Mucosa of stomach (tissue), 1 donor: ENCODE measurements at regions not wholly inside any gene's neighbourhood (a gene's known extent, or its start where the extent isn't known, plus 50 kb on each side); places are given as distances from the start of the nearest gene placed in this dataset.

ENCODE experiments used
- H3K27me3 ChIP-seq: one replicate; pipeline ENCODE4 v1.7.0; 2013; ENCODE audit warnings: mild to moderate bottlenecking, low read length; ENCODE audit not compliant: control insufficient read depth, insufficient read depth
- H3K36me3 ChIP-seq: one replicate; pipeline ENCODE4 v1.7.0; 2013; ENCODE audit warnings: low read length; ENCODE audit not compliant: control insufficient read depth, insufficient read depth
- H3K4me1 ChIP-seq: one replicate; pipeline ENCODE4 v1.7.0; 2013; ENCODE audit warnings: mild to moderate bottlenecking, low read length; ENCODE audit not compliant: control insufficient read depth, insufficient read depth
- H3K4me3 ChIP-seq: one replicate; pipeline ENCODE4 v1.7.0; 2013; ENCODE audit warnings: low read length
- H3K9ac ChIP-seq: one replicate; pipeline ENCODE4 v1.7.0; 2013; ENCODE audit warnings: mild to moderate bottlenecking, low read length, moderate library complexity
- H3K9me3 ChIP-seq: one replicate; pipeline ENCODE4 v1.7.0; 2013; ENCODE audit warnings: mild to moderate bottlenecking, low read length, moderate library complexity; ENCODE audit not compliant: control insufficient read depth
- donor health status: Pancreatic carcinoma.

DNA sequence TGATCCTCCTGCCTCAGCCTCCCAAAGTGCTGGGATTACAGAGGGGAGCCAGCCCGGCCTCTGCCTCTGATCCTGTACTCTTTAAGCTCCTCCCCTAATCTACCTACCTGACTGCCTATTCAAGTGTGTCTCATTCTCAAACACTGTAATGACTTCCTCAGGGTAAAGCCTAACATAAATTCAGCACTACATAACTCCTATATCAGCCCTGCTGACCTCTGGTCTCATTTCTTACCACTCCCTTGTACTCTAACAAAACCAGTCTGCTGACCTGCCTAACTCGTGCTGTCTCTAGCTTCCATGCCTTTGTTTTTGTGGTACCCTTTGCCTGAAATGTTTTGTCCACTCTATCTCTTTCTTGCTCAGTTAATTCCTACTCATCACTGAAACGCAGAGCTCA lies 172.1 kb upstream of the IL12A start:
- Histone ChIP-seq H3K9me3 (no peaks in the 10 kb centered on the region), H3K36me3 (no peaks in the 10 kb centered on the region), H3K9ac (no peak overlapping the region), H3K4me1 (peaks cover 14% of the 10 kb centered on the region), H3K27me3 (no peaks in the 10 kb centered on the region), H3K4me3 (no peak overlapping the region)

DNA sequence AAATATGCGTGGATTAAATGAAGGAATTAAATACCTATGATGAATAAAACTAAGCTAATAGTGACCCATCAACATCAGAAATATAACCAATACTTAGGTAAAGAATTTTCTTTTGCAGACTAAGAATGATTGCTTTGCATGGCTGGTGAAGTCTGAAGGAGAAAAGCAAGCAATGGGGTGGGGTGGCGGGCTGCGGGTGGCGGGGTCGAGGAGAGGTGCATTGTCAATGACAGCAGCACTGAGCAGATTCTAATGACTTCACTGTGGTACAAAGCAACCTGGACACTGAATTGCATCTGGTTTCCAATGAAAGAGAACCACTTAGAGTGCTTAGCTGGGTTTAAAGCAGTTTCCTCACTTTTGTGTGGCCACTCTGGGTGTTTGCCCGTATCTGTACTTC lies 171.5 kb upstream of the IL12A start:
- Histone ChIP-seq H3K9ac (no peak overlapping the region), H3K4me3 (no peak overlapping the region), H3K9me3 (no peaks in the 10 kb centered on the region), H3K27me3 (no peaks in the 10 kb centered on the region), H3K4me1 (peaks cover 14% of the 10 kb centered on the region), H3K36me3 (no peaks in the 10 kb centered on the region)

DNA sequence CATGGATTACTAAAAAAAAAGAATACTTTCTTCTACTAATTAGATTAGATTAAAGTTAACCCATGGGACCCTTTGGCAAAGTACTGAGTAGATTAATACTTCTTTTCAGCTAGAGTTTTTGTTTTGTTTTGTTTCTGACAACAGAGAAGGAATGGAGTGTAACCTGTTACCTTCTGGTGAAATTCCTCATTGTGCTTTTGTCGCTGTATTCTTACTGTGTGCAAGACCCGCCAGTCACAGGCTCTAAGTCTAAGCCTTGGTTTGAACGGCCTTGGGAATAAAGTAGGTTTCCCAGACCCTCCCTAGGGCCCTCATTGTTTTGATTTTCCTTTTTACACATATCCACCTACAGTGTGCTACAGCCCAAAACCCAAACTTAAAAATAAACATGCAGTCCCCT lies 171.1 kb upstream of the IL12A start:
- H3K27me3 ChIP-seq: no peaks in the 10 kb centered on the region
- no peak overlapping the region for H3K9ac ChIP-seq
- H3K4me1 ChIP-seq: peaks cover 14% of the 10 kb centered on the region
- no peaks in the 10 kb centered on the region for H3K9me3 ChIP-seq
- no peaks in the 10 kb centered on the region for H3K36me3 ChIP-seq
- H3K4me3 ChIP-seq: no peak overlapping the region

DNA sequence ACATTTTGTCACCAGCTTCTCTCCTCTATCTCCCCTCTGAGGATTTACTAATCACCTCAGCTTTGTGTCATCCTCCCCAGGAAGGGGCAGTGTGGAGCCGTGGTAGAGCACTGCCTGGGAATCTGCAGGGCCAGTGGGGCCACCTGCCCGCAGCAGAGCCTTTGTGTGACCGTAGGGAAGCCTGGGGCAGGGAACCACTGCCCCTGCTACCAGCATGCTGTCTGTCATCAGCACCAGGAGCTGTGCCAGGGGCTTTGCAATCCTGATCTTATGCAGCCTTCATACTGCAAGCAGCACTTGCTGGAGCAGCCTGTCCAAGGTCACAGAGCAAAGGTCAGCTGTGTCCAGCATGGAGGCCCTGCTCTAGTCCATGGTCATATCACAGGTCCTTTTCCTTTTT lies 170.2 kb upstream of the IL12A start:
- no peak overlapping the region for H3K9ac ChIP-seq
- H3K27me3 ChIP-seq: no peaks in the 10 kb centered on the region
- H3K9me3 ChIP-seq: no peaks in the 10 kb centered on the region
- no peak overlapping the region for H3K4me3 ChIP-seq
- H3K36me3 ChIP-seq: no peaks in the 10 kb centered on the region
- H3K4me1 ChIP-seq: peaks cover 20% of the 10 kb centered on the region

DNA sequence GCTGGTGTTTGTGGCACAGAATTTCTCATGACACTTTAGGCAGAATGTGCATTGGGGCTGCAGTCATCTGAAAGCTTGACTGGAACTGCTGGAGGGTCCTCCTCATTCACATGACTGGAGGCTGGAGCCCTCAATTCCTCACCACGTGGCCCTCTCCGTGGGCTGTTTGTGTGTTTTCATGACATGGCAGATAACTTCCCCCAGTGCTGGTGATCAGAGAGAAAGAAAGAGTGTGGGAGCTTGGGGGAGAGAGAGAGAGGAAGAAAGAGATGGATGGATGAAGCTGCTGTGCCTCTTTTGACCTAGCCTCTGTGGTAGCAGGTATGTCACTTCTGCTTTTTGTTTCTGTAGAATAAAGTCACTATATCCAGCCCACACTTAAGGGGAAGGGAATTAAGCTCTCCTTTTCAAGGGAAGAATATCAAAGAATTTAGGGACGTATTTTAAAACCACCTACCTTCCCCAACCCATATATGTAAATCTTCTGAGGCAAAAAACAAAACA lies 169.6 kb upstream of the IL12A start:
- no peaks in the 10 kb centered on the region for H3K27me3 ChIP-seq
- no peak overlapping the region for H3K9ac ChIP-seq
- peaks cover 19% of the 10 kb centered on the region for H3K4me1 ChIP-seq
- no peaks in the 10 kb centered on the region for H3K9me3 ChIP-seq
- H3K36me3 ChIP-seq: no peaks in the 10 kb centered on the region
- no peak overlapping the region for H3K4me3 ChIP-seq

DNA sequence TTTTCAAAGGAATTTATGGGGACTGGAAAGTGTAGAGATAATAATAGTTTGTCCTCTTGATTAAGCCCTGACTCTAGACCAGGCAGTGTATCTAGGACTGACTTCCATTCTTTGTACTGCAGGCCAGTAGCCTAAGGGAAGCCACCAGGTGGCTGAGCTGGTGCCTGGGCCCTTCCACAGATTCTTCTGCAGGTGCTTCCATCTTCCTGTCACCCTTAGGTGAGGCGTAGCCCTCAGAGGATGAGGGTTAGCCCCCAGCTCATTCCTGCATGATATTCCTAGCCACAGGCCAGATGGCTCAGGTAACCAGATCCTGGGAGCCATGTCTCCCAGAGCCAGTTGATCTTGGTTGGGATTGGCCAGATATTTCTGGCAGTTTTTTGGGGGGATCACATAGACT lies 169.0 kb upstream of the IL12A start:
- no peaks in the 10 kb centered on the region for H3K9me3 ChIP-seq
- peaks cover 13% of the 10 kb centered on the region for H3K4me1 ChIP-seq
- H3K27me3 ChIP-seq: no peaks in the 10 kb centered on the region
- no peak overlapping the region for H3K4me3 ChIP-seq
- H3K9ac ChIP-seq: no peak overlapping the region
- H3K36me3 ChIP-seq: no peaks in the 10 kb centered on the region

DNA sequence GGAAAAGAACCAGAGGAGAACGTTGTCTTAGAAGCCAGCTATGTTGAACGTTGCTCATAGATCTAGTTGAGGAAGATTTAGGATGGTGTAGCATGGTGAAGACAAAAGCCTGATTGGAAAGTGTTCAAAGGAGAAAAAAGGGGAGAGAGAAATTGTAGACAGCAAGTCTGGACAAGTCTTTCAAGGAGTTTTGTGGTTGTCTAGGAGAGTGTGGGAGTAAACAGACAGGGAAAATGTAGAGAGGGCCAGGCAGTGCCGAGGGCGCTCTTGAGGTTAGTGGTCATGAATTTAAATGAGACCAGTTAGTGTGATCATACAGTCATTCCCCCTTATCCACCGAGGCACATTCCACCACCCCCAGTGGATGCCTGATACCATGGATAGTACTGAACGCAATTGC lies 167.5 kb upstream of the IL12A start:
- Histone ChIP-seq H3K4me3 (no peak overlapping the region), H3K27me3 (no peaks in the 10 kb centered on the region), H3K9me3 (no peaks in the 10 kb centered on the region), H3K4me1 (peaks cover 22% of the 10 kb centered on the region), H3K9ac (no peak overlapping the region), H3K36me3 (no peaks in the 10 kb centered on the region)

DNA sequence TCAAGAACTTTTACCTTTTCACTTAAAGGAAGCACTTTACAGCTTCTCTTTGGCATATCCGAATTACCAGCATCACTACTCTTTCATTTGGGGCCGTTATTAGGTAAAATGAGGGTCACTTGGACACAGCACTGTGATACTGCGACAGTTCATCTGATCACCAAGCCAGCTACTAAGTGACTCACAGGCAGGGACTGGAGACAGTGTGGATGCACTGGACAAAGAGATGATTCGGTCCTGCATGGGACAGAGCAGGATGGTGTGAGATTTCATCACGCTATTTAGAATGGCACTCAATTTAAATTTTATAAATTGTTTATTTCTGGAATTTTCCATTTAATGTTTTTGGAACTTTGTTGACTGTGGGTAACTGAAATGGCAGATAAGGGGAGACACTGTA lies 166.9 kb upstream of the IL12A start:
- H3K36me3 ChIP-seq: no peaks in the 10 kb centered on the region
- no peak overlapping the region for H3K9ac ChIP-seq
- no peaks in the 10 kb centered on the region for H3K9me3 ChIP-seq
- no peak overlapping the region for H3K4me3 ChIP-seq
- H3K27me3 ChIP-seq: no peaks in the 10 kb centered on the region
- peaks cover 22% of the 10 kb centered on the region for H3K4me1 ChIP-seq

DNA sequence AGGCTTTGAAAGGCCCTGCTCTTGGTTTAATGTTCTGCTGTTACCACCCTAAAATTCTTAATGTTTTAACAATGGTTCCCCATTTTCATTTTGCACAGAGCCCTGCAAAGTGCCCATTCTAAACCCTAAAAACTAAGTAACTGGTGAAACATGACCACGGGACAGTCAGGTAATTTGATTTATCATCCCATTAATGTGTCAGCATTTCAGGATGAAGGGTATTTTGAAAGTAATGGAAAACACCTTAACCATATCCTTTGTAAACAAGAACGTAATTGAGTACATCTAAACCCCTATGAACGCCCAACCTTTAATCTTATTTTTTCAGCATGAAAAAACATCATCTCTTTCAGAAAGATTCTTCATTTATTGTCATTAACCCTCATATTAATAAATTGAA lies 164.9 kb upstream of the IL12A start:
- Histone ChIP-seq H3K4me1 (peaks cover 18% of the 10 kb centered on the region), H3K4me3 (no peak overlapping the region)

DNA sequence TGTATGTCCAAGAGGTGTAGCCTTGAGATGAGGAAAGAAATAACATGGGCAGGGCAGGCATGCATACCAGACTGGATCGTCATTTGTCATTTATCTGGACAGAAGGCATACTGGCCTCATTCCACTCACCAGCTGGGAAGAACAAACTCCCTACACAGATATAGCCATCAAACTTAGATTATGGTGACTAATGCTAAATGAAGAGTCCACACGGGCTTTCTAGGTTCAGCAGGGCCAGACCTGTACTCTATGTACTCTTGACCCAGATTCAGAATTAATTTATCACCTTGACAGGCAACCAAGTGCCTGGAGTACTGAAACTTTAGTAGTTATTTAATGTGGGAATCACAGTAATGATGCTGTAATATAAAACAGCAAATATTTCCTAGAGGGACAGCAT lies 164.3 kb upstream of the IL12A start:
- H3K4me1 ChIP-seq: peaks cover 18% of the 10 kb centered on the region
- H3K9ac ChIP-seq: no peak overlapping the region
- H3K4me3 ChIP-seq: no peak overlapping the region
- H3K9me3 ChIP-seq: no peaks in the 10 kb centered on the region
- H3K36me3 ChIP-seq: no peaks in the 10 kb centered on the region
- H3K27me3 ChIP-seq: no peaks in the 10 kb centered on the region

More for the DNA sequence above, 164.9 kb upstream of the IL12A start:
- Histone ChIP-seq H3K9me3 (no peaks in the 10 kb centered on the region), H3K36me3 (no peaks in the 10 kb centered on the region), H3K9ac (no peak overlapping the region), H3K27me3 (no peaks in the 10 kb centered on the region)

DNA sequence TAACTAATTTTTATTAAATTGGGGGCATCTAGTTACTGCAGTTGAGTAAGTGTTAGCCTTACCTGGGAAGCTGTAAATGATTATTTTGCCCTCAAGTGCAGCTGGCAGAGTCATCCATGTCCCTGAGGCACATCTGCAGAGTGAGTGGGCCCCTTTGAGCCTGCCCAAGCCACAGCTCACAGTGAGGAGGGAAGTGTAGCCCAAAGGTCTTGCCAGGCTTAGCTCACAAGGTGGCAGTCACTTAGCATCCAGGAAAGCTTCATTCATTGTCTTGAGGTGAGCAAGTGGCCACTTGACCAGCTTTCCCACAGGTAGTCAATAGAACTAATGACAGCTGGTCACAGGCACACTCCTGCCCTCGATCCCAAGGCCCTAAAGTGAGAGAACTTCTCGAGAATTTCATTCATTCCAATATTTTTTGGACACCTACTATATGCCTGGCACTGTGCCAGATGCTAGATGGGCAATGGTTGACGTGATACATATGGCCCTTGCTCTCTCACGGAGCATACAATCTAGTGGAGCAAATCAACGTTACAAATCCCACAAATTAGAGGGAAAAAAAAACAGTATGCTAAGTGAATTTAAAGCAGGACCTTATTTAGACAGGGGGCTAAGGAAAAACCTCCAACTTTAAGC lies 163.3 kb upstream of the IL12A start:
- no peaks in the 10 kb centered on the region for H3K36me3 ChIP-seq
- H3K4me3 ChIP-seq: no peak overlapping the region
- no peak overlapping the region for H3K9ac ChIP-seq
- no peaks in the 10 kb centered on the region for H3K27me3 ChIP-seq
- H3K4me1 ChIP-seq: peaks cover 18% of the 10 kb centered on the region
- H3K9me3 ChIP-seq: no peaks in the 10 kb centered on the region

DNA sequence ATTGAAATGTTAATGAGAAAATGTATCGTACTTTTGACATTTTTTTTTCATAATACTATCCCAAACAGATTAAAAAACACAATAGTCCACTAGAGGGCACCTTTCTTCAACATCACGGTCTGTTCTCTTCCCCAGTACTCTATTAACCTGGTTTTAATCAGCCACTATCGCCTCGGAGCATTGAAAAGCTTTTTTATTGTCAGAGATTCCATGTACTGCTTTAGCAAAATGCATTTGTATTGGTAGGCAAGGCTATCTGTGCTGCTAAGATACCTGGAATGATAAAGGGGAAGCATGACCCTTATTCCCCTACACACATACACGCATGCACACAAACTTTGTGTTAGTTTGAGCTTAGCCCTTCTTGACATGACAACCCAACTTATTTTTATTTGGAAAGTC lies 160.1 kb upstream of the IL12A start:
- H3K4me3 ChIP-seq: no peak overlapping the region
- peaks cover 10% of the 10 kb centered on the region for H3K4me1 ChIP-seq
- no peak overlapping the region for H3K9ac ChIP-seq

DNA sequence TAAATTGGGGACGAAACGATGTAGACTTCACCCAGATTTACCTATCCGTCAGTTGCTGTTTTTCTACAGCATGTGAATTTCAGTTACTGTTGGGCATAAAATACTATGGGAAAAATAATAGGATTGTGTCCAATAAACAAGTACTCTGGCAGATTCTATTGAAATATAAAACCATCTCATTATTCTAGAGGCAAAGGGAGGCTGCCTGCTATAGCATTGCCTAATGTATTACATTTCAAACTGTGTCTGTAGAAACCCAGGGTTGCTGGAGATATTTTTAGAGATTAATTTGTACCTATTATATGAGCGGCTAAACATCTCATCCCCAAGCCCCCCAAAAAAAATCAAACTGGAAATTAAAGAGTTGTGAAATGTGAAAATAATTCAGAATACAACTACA lies 159.6 kb upstream of the IL12A start:
- H3K27me3 ChIP-seq: no peaks in the 10 kb centered on the region
- no peaks in the 10 kb centered on the region for H3K9me3 ChIP-seq
- no peaks in the 10 kb centered on the region for H3K36me3 ChIP-seq
- no peak overlapping the region for H3K4me3 ChIP-seq
- no peak overlapping the region for H3K9ac ChIP-seq
- H3K4me1 ChIP-seq: peaks cover 9% of the 10 kb centered on the region

More for the DNA sequence above, 160.1 kb upstream of the IL12A start:
- Histone ChIP-seq H3K9me3 (no peaks in the 10 kb centered on the region), H3K27me3 (no peaks in the 10 kb centered on the region), H3K36me3 (no peaks in the 10 kb centered on the region)
